NT2/D1 (cell line): ENCODE measurements at regions not wholly inside any gene's neighbourhood (a gene's known extent, or its start where the extent isn't known, plus 50 kb on each side); places are given as distances from the start of the nearest gene placed in this dataset.

Experiments used
- SUZ12 ChIP-seq: IDR thresholded peaks from 2 replicates; pipeline ENCODE4 v1.6.1; 2011; ENCODE audit not compliant: insufficient read length, insufficient read depth; ENCODE audit errors: extremely low read depth
- YY1 ChIP-seq: IDR thresholded peaks from 2 replicates; pipeline ENCODE4 v1.6.1; 2011; ENCODE audit not compliant: insufficient read length, insufficient read depth
- ZNF274 ChIP-seq: IDR thresholded peaks from 2 replicates; pipeline ENCODE4 v1.6.1; 2011; ENCODE audit warnings: mild to moderate bottlenecking, low read depth, low read length

DNA sequence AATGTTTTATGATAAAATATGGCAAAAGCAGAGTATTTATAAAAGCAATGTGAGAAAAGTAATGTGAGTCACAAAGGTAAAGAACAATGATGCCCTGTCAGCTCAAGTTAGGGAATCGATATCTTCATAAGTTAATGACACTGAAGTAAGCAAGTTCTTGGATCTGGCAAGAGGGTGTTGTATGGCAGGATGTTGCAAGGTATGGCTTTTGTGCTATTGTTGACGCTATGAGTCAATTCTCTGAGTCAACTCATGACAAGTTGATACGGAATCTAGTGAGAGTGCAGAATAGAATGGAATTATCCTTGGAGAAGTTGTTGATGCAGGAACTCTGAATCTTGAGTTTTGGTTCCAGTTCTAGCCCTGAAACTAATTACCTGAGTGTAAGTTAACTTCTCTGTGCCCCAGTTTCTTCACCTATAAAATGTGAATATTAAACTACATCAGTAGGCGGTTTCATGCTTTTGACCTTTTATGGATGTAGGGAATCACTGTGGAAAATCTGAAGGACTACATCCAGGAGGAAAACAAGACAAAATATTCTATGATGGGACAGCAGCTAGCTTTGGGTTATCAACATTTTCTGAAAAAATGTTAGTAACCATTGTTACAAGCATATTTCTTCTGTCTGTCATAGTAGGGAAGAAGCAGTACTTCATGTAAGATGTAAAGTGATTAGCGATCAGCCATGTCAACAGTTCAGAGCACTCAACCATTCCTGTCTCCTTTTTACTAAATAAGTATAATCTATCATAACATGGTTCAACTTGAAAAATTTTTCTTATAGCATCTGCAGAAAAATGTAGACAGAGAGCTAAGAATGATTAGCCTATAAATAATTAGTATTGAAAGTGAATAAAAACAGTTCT lies 96.9 kb downstream of the ATP6V1G3 start:
- TF ChIP-seq ZNF274 (no peak), SUZ12 (no peak), YY1 (no peak)
